B cell (primary cell): ENCODE measurements at regions not wholly inside any gene's neighbourhood (a gene's known extent, or its start where the extent isn't known, plus 50 kb on each side); places are given as distances from the start of the nearest gene placed in this dataset.

ENCODE experiments used
- ATAC-seq: fragments of 200-7000 bp; cut with Tn5 transposase; one replicate; pipeline ENCODE4 v1.10.0; 2021; ENCODE audit warnings: low read depth, mild to moderate bottlenecking, moderate number of reproducible peaks, moderate library complexity
- CTCF ChIA-PET: fragments of 350-600 bp; sonication (Branson Sonifier 250); formaldehyde crosslinking; loops from one replicate; lab custom pipeline; 2021; ENCODE audit warnings: antibody characterized with exemption, inconsistent platforms; lab: Charles Lee
- POLR2A ChIA-PET: fragments of 350-600 bp; sonication (Branson Sonifier 250); formaldehyde crosslinking; loops from one replicate; lab custom pipeline; 2021; ENCODE audit warnings: antibody characterized with exemption; lab: Charles Lee
- DNase-seq: peaks from one replicate; pipeline ENCODE4 v3.0.0; 2013
- H2AFZ ChIP-seq: 2 replicates; pipeline ENCODE4 v1.6.1; 2012; ENCODE audit warnings: mild to moderate bottlenecking, low read depth, low read length; ENCODE audit not compliant: insufficient read depth, poor library complexity, severe bottlenecking
- H3K27ac ChIP-seq, 2 donors: 1 replicate in 1 of 2; 2 replicates in 1 of 2; pipeline ENCODE4 v1.5.1; 2012 to 2013; ENCODE audit warnings: low read length in 2 of 2, mild to moderate bottlenecking in 2 of 2, moderate library complexity in 1 of 2
- H3K27me3 ChIP-seq, 4 experiments: fragments of 200-600 bp in 1 of 4; sonication (generic) in 1 of 4; replicated peaks in 1 of 4; 1 replicate in 2 of 4; 2 replicates in 2 of 4; pipeline versions ENCODE4 v1.6.1 to v1.7.0; 2013 to 2016; ENCODE audit warnings: low read length in 3 of 4, mild to moderate bottlenecking in 2 of 4, mixed read lengths in 1 of 4, moderate library complexity in 1 of 4; ENCODE audit not compliant: insufficient read depth in 4 of 4, control insufficient read depth in 3 of 4; ENCODE audit errors: control extremely low read depth in 1 of 4
- H3K36me3 ChIP-seq, 2 experiments: replicated peaks in 1 of 2; 1 replicate in 1 of 2; 2 replicates in 1 of 2; pipeline versions ENCODE4 v1.6.1 to v1.7.1; 2013; ENCODE audit warnings: low read length in 1 of 2; ENCODE audit not compliant: insufficient read depth in 2 of 2, control insufficient read depth in 1 of 2; ENCODE audit errors: control extremely low read depth in 1 of 2, extremely low read depth in 1 of 2
- H3K4me1 ChIP-seq, 2 donors: fragments of 200-600 bp in 1 of 2; sonication (generic) in 1 of 2; 1 replicate in 1 of 2; 2 replicates in 1 of 2; pipeline versions ENCODE4 v1.5.1 to v1.6.1; 2013 to 2017; ENCODE audit warnings: low read length in 2 of 2; ENCODE audit not compliant: control insufficient read depth in 2 of 2, insufficient read depth in 2 of 2
- H3K4me2 ChIP-seq: replicated peaks from 2 replicates; pipeline ENCODE3; 2012; ENCODE audit warnings: mild to moderate bottlenecking, low read depth, low read length; ENCODE audit not compliant: poor library complexity, severe bottlenecking
- H3K4me3 ChIP-seq, 5 experiments: fragments of 200-600 bp in 1 of 5; sonication (generic) in 1 of 5; 1 replicate in 3 of 5; 2 replicates in 2 of 5; pipeline versions ENCODE4 v1.5.1 to v1.7.0; 2011 to 2016; ENCODE audit warnings: low read length in 4 of 5, mild to moderate bottlenecking in 4 of 5, low read depth in 2 of 5, control low read depth in 1 of 5, moderate library complexity in 1 of 5; ENCODE audit not compliant: insufficient read depth in 1 of 5; ENCODE audit errors: control extremely low read depth in 1 of 5, extremely low read depth in 1 of 5
- H3K79me2 ChIP-seq: fragments of 200-600 bp; sonication (generic); one replicate; pipeline ENCODE4 v1.6.0; 2016; ENCODE audit warnings: low read length; ENCODE audit not compliant: control insufficient read depth, insufficient read depth
- H3K9ac ChIP-seq: fragments of 200-600 bp; sonication (generic); 2 replicates; pipeline ENCODE4 v1.6.1; 2017; ENCODE audit warnings: mild to moderate bottlenecking, low read length, moderate library complexity
- H3K9me3 ChIP-seq, 3 donors: one replicate each; pipeline versions ENCODE4 v1.6.1 to v1.7.1; 2013; ENCODE audit warnings: low read length in 2 of 3; ENCODE audit not compliant: control insufficient read depth in 2 of 3, insufficient read depth in 1 of 3; ENCODE audit errors: control extremely low read depth in 1 of 3
- H4K20me1 ChIP-seq: 2 replicates; pipeline ENCODE4 v1.6.0; 2012; ENCODE audit warnings: mild to moderate bottlenecking, low read length; ENCODE audit not compliant: insufficient read depth, control insufficient read depth, poor library complexity, severe bottlenecking
- H3K27ac Mint-ChIP-seq: one replicate; pipeline ENCODE4 v1.8.0; 2021; ENCODE audit warnings: mixed read lengths
- H3K27me3 Mint-ChIP-seq: one replicate; pipeline ENCODE4 v1.8.0; 2021; ENCODE audit warnings: mixed read lengths
- H3K4me1 Mint-ChIP-seq: one replicate; pipeline ENCODE4 v1.8.0; 2021; ENCODE audit warnings: mixed read lengths
- H3K4me3 Mint-ChIP-seq: one replicate; pipeline ENCODE4 v1.8.0; 2021; ENCODE audit warnings: mixed read lengths
- H3K9me3 Mint-ChIP-seq: one replicate; pipeline ENCODE4 v1.8.0; 2022; ENCODE audit warnings: mixed read lengths; ENCODE audit not compliant: insufficient read depth
- EZH2 ChIP-seq: IDR thresholded peaks from 2 replicates; pipeline ENCODE4 v1.6.1; 2012; ENCODE audit warnings: borderline replicate concordance, low read depth, mild to moderate bottlenecking, moderate library complexity, low read length; ENCODE audit not compliant: insufficient read depth, poor library complexity, severe bottlenecking
- WGBS: methylation state at CpG from one replicate; pipeline ENCODE4 v1.1.5; 2013; ENCODE audit warnings: missing lambda C conversion rate; ENCODE audit not compliant: insufficient coverage; 5-methylcytosine and 5-hydroxymethylcytosine counted together
- intact Hi-C: fragments of 100-400 bp; cut with micrococcal nuclease; formaldehyde crosslinking; loops from one replicate; pipeline ENCODE4 v1.10.0; 2022
- TF ChIP-seq, protein P1 (sequence below): fragments of 200-600 bp; IDR thresholded peaks from one replicate; pipeline ENCODE4 v1.8.0; 2022; ENCODE audit warnings: antibody characterized with exemption, mild to moderate bottlenecking

DNA sequence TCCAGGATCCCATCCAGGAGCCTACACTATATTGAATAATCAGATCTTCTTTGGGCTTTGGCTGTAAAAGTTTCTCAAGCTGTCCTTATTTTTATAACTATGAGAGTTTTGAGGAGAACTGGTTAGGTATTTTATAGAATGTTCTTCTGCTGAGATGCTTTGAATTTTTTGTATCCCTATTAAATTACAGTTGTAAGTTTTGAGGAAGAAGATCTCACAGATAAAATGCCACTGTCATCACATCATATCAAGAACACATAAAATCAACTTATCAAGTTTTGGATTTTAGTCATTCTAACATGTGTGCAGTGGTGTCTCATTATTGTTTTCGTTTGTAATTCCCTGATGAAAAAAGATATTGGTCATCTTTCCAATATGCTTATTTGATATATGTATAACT, 260.2 kb upstream of the COL3A1 start:
- Histone ChIP-seq H3K4me2 (no peak overlapping the region), H3K9me3 (peaks cover 0 to 2% (median 0%) of the 10 kb centered on the region in 3 donors), H3K79me2 (no peaks in the 10 kb centered on the region), H2AFZ (no peak overlapping the region), H3K4me3 (no peak overlapping the region), H4K20me1 (no peaks in the 10 kb centered on the region), H3K27me3 (no peaks in the 10 kb centered on the region), H3K4me1 (no peaks in the 10 kb centered on the region), H3K9ac (no peak overlapping the region), H3K27ac (no peak overlapping the region), H3K36me3 (no peaks in the 10 kb centered on the region)
- no CpG with 5 or more reads among the region's 1 CpG for WGBS
- DNase-seq (no peak), ATAC-seq (no peak)
- H3K4me1 Mint-ChIP-seq = no peaks in the 10 kb centered on the region
- no peak overlapping the region for H3K4me3 Mint-ChIP-seq
- TF ChIP-seq EZH2 = no peak
- TF ChIP-seq, protein P1, sequence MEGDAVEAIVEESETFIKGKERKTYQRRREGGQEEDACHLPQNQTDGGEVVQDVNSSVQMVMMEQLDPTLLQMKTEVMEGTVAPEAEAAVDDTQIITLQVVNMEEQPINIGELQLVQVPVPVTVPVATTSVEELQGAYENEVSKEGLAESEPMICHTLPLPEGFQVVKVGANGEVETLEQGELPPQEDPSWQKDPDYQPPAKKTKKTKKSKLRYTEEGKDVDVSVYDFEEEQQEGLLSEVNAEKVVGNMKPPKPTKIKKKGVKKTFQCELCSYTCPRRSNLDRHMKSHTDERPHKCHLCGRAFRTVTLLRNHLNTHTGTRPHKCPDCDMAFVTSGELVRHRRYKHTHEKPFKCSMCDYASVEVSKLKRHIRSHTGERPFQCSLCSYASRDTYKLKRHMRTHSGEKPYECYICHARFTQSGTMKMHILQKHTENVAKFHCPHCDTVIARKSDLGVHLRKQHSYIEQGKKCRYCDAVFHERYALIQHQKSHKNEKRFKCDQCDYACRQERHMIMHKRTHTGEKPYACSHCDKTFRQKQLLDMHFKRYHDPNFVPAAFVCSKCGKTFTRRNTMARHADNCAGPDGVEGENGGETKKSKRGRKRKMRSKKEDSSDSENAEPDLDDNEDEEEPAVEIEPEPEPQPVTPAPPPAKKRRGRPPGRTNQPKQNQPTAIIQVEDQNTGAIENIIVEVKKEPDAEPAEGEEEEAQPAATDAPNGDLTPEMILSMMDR = no peak
- intact Hi-C loops = no loop called here
- peaks cover 10% of the 10 kb centered on the region for H3K9me3 Mint-ChIP-seq
- CTCF ChIA-PET = no interaction called here
- POLR2A ChIA-PET = no interaction called here
- no peak overlapping the region for H3K27ac Mint-ChIP-seq
- H3K27me3 Mint-ChIP-seq = no peaks in the 10 kb centered on the region

DNA sequence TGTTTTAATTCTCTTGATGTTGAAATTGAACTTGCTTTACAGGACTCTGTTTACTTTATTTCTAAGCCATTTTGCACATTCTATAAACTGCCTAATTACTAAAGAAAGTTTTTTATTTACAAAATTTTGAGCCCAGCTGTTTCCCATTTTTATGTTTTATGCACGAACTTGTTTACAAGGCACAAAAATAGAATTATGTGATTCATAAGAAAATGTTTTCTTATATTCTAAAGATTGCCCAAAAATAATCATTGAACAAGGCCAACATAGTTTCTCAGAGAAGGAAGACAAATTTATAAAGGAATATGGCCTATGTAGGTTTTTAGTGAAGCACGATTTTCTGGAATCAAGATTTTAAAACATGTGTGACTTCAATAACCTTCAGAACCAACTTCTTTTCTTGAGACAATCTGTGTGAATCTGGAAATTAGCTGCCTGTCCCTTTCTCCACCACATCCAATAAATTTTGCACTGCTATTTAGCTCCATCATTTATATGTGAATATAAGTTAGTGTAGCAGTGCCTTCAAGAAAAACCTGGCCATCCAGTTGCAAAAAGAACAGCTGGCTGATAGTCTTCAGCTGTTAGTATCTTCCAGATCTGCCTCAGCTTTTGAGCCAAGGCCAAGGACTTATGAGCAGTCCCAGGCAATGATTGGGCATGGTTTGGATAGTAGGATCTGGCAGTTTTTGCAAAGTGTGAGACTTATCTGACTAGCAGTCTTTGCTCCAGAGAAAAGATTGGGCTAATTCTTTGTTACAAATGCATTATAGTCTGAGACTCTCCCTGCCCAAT, 253.2 kb upstream of the COL3A1 start:
- DNase-seq = no peak

More for the DNA sequence above, 253.2 kb upstream of the COL3A1 start:
- Mint-ChIP-seq H3K9me3 (no peaks in the 10 kb centered on the region), H3K4me3 (no peak overlapping the region), H3K27me3 (no peaks in the 10 kb centered on the region), H3K4me1 (no peaks in the 10 kb centered on the region), H3K27ac (no peak overlapping the region)
- H3K9ac ChIP-seq = no peak overlapping the region
- intact Hi-C loops = no loop called here
- H3K36me3 ChIP-seq = no peaks in the 10 kb centered on the region
- TF ChIP-seq, protein P1 = no peak
- TF ChIP-seq EZH2 = no peak
- H2AFZ ChIP-seq = no peak overlapping the region
- ChIA-PET CTCF (no interaction called here), POLR2A (no interaction called here)
- H3K4me1 ChIP-seq = no peaks in the 10 kb centered on the region
- no peak overlapping the region for H3K4me3 ChIP-seq
- no peak overlapping the region for H3K4me2 ChIP-seq
- no peaks in the 10 kb centered on the region for H3K27me3 ChIP-seq
- H3K27ac ChIP-seq = no peak overlapping the region
- H3K9me3 ChIP-seq = no peaks in the 10 kb centered on the region
- no peak for ATAC-seq
- no peaks in the 10 kb centered on the region for H3K79me2 ChIP-seq
- H4K20me1 ChIP-seq = no peaks in the 10 kb centered on the region
- WGBS = no CpG with 5 or more reads among the region's 2 CpGs
